ENCODE measurements at regions not wholly inside any gene's neighbourhood (a gene's known extent, or its start where the extent isn't known, plus 50 kb on each side); places are given as distances from the start of the nearest gene placed in this dataset. TPM values are rescaled to one million over a fixed set of nuclear protein-coding genes. Genes with fewer than 3 reads are reported as not detected.

DNA sequence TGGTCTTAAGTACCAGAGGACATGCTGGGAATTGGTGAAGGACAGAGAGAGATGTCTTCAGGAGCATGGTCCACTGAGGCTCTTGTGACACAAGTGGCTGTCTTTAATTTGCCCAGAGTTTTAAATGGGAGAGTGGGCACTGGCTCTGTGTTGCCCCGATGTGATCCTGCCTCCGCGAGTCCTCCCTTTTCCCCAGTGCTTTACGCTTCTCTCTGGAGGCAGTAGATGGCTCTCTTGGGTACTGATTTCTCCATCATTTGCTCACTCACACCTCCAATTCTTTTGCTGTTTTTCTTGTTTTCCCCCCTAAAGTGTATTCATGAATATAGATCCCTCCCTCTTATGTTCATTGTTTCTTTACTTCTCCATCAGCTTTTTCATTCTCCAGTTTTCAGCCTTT lies 74.3 kb downstream of the EMP1 start:
- no peaks in the 10 kb centered on the region for H4K20me1 ChIP-seq (ENCODE audit: insufficient read depth, low read length)
- TF ChIP-seq EZH2phosphoT487 (IDR thresholded peaks at IDR 0.05; ENCODE audit: borderline replicate concordance, low read depth, low read length), result no peak
- TF ChIP-seq, protein P1, sequence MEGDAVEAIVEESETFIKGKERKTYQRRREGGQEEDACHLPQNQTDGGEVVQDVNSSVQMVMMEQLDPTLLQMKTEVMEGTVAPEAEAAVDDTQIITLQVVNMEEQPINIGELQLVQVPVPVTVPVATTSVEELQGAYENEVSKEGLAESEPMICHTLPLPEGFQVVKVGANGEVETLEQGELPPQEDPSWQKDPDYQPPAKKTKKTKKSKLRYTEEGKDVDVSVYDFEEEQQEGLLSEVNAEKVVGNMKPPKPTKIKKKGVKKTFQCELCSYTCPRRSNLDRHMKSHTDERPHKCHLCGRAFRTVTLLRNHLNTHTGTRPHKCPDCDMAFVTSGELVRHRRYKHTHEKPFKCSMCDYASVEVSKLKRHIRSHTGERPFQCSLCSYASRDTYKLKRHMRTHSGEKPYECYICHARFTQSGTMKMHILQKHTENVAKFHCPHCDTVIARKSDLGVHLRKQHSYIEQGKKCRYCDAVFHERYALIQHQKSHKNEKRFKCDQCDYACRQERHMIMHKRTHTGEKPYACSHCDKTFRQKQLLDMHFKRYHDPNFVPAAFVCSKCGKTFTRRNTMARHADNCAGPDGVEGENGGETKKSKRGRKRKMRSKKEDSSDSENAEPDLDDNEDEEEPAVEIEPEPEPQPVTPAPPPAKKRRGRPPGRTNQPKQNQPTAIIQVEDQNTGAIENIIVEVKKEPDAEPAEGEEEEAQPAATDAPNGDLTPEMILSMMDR (conservative IDR thresholded peaks at IDR 0.05; ENCODE audit: low read length), result no peak
- H3K9me3 ChIP-seq (ENCODE audit: low read length), result no peaks in the 10 kb centered on the region
- DNase-seq (ENCODE audit: low spot score), result no peak
- no peak overlapping the region for H3K27ac ChIP-seq (ENCODE audit: low read depth, low read length, poor library complexity, severe bottlenecking)
- H3K79me2 ChIP-seq (ENCODE audit: insufficient read depth, low read depth, low read length), result no peaks in the 10 kb centered on the region
- H3K4me1 ChIP-seq (ENCODE audit: insufficient read depth, low read length, poor library complexity, severe bottlenecking), result no peaks in the 10 kb centered on the region
- POLR2A ChIA-PET, result no interaction called here
- no peaks in the 10 kb centered on the region for H3K36me3 ChIP-seq (ENCODE audit: insufficient read depth, low read length)
- H2AFZ ChIP-seq (ENCODE audit: low read length), result no peak overlapping the region
- no TSS peak for BruUV-seq (replicated peaks)
- H3K4me2 ChIP-seq (ENCODE audit: low read length), result no peak overlapping the region
- CTCF ChIA-PET (ENCODE audit: unreplicated experiment), result no interaction called here
- no peak overlapping the region for H3K4me3 ChIP-seq (ENCODE audit: low read depth, low read length, poor library complexity, severe bottlenecking)
- intact Hi-C loops (cut with micrococcal nuclease; ENCODE audit: unreplicated experiment), result no loop called here
- no peaks in the 10 kb centered on the region for H3K9me2 ChIP-seq (ENCODE audit: insufficient read depth, low read length)

Small RNAs in the stretch of these regions (small RNA-seq; reads per million reads assigned to genes)
- gene RNA5SP353, result 0.73 reads per million, percentile 30 among the genes with 10 or more reads in this experiment
- gene RNU6-590P, result not detected
